OCI-LY1 (cell line): ENCODE measurements at regions not wholly inside any gene's neighbourhood (a gene's known extent, or its start where the extent isn't known, plus 50 kb on each side); places are given as distances from the start of the nearest gene placed in this dataset.

Source experiments
- H2AFZ ChIP-seq: fragments of 200-600 bp; sonication (generic), shearing (Covaris generic); 2 replicates; pipeline ENCODE4 v1.6.0; 2014; ENCODE audit warnings: antibody characterized with exemption, mild to moderate bottlenecking, low read length
- H3F3A ChIP-seq: fragments of 200-600 bp; sonication (generic), shearing (Covaris generic); 2 replicates; pipeline ENCODE4 v1.6.0; 2014; ENCODE audit warnings: mild to moderate bottlenecking, antibody characterized with exemption, low read length, moderate library complexity; ENCODE audit not compliant: insufficient read depth
- H3K27ac ChIP-seq: fragments of 200-600 bp; sonication (generic); 2 replicates; pipeline ENCODE4 v1.5.1; 2014; ENCODE audit warnings: low read length, mixed run types, mild to moderate bottlenecking, low read depth; ENCODE audit not compliant: poor library complexity, severe bottlenecking
- H3K27me3 ChIP-seq: fragments of 200-600 bp; sonication (generic); 2 replicates; pipeline ENCODE4 v1.6.0; 2014; ENCODE audit warnings: antibody characterized with exemption, mild to moderate bottlenecking, low read length, moderate library complexity; ENCODE audit not compliant: insufficient read depth
- H3K36me3 ChIP-seq: fragments of 200-600 bp; sonication (generic); 2 replicates; pipeline ENCODE4 v1.6.1; 2014; ENCODE audit warnings: mild to moderate bottlenecking, antibody characterized with exemption, low read length, moderate library complexity, mixed read lengths; ENCODE audit not compliant: insufficient read depth
- H3K4me1 ChIP-seq: fragments of 200-600 bp; sonication (generic); 2 replicates; pipeline ENCODE4 v1.5.1; 2014; ENCODE audit warnings: mild to moderate bottlenecking, low read length, moderate library complexity; ENCODE audit not compliant: insufficient read depth, severe bottlenecking
- H3K4me2 ChIP-seq: fragments of 200-600 bp; sonication (generic), shearing (Covaris generic); 2 replicates; pipeline ENCODE4 v1.6.1; 2014; ENCODE audit warnings: low read length
- H3K4me3 ChIP-seq: fragments of 200-600 bp; sonication (generic); 2 replicates; pipeline ENCODE4 v1.5.1; 2014; ENCODE audit warnings: low read length, low read depth, mild to moderate bottlenecking, mixed read lengths; ENCODE audit not compliant: poor library complexity, severe bottlenecking
- H3K79me2 ChIP-seq: fragments of 200-600 bp; shearing (Covaris generic); 2 replicates; pipeline ENCODE4 v1.6.1; 2016; ENCODE audit warnings: mixed run types, low read length, mixed read lengths; ENCODE audit not compliant: insufficient read depth
- H3K9ac ChIP-seq: fragments of 200-600 bp; sonication (generic), shearing (Covaris generic); 2 replicates; pipeline ENCODE4 v1.6.1; 2014; ENCODE audit warnings: mild to moderate bottlenecking, low read length, mixed read lengths
- H3K9me2 ChIP-seq: fragments of 200-600 bp; sonication (generic), shearing (Covaris generic); 2 replicates; pipeline ENCODE4 v1.6.1; 2014; ENCODE audit warnings: low read depth, mild to moderate bottlenecking, low read length, mixed read lengths
- H3K9me3 ChIP-seq: fragments of 200-600 bp; shearing (Covaris generic); 2 replicates; pipeline ENCODE4 v1.6.1; 2014; ENCODE audit warnings: low read length, mixed read lengths
- H4K20me1 ChIP-seq: fragments of 200-600 bp; sonication (generic), shearing (Covaris generic); 2 replicates; pipeline ENCODE4 v1.6.0; 2016; ENCODE audit warnings: mild to moderate bottlenecking, low read length; ENCODE audit not compliant: insufficient read depth
- EZH2 ChIP-seq: fragments of 200-600 bp; sonication (generic), shearing (Covaris generic); IDR thresholded peaks from 2 replicates; pipeline ENCODE4 v1.8.0; 2017; ENCODE audit warnings: borderline replicate concordance, mixed run types, mild to moderate bottlenecking, antibody characterized with exemption, low read length, moderate library complexity, mixed read lengths
- TF ChIP-seq, protein P1 (sequence below): fragments of 200-600 bp; sonication (generic), shearing (Covaris generic); IDR thresholded peaks from 2 replicates; pipeline ENCODE4 v1.5.1; 2017; ENCODE audit warnings: mild to moderate bottlenecking, antibody characterized with exemption, low read length, moderate library complexity, mixed read lengths

DNA sequence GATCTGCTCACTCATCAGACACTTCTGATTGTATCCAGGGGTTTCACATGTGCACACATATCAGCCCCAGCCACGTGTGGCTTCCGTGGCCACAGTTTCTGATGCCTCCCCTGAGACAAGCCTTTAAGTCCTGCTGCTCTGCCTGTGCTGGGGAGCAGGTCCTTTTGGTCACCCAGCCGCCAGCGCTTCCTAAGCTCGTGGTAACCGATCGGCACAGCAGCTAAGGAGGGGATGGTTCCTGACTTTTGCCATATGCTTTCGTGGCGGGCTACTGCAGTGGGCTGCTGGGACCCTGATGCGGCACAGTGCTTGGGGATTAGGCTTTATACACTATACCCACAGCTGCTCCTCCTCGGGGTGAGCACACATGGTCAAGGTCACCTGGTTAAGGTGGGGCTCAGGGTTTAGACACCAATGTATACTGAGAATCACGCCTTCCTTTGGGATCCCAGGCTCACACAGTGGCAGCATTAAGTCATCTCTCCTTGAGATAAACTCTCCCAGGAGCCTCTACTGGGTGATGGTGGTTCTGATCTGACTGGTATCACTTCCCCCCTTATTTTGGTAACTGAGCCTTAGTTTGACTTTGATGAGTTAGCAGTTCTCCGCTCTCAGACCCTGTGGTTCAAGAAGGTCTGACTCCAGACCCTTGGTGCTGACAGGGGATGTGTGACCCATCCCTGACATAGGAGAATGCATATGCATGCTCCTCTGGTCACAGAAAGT, 85.9 kb upstream of the KCNG1 start:
- no peaks in the 10 kb centered on the region for H3K4me1 ChIP-seq
- H3K27ac ChIP-seq: no peak overlapping the region
- no peaks in the 10 kb centered on the region for H3K36me3 ChIP-seq
- H3F3A ChIP-seq: no peaks in the 10 kb centered on the region
- no peak overlapping the region for H3K4me2 ChIP-seq
- H2AFZ ChIP-seq: no peak overlapping the region
- H3K79me2 ChIP-seq: no peaks in the 10 kb centered on the region
- H3K9me3 ChIP-seq: no peaks in the 10 kb centered on the region
- no peaks in the 10 kb centered on the region for H4K20me1 ChIP-seq
- no peak overlapping the region for H3K4me3 ChIP-seq
- no peaks in the 10 kb centered on the region for H3K27me3 ChIP-seq
- H3K9ac ChIP-seq: no peak overlapping the region
- TF ChIP-seq, protein P1, sequence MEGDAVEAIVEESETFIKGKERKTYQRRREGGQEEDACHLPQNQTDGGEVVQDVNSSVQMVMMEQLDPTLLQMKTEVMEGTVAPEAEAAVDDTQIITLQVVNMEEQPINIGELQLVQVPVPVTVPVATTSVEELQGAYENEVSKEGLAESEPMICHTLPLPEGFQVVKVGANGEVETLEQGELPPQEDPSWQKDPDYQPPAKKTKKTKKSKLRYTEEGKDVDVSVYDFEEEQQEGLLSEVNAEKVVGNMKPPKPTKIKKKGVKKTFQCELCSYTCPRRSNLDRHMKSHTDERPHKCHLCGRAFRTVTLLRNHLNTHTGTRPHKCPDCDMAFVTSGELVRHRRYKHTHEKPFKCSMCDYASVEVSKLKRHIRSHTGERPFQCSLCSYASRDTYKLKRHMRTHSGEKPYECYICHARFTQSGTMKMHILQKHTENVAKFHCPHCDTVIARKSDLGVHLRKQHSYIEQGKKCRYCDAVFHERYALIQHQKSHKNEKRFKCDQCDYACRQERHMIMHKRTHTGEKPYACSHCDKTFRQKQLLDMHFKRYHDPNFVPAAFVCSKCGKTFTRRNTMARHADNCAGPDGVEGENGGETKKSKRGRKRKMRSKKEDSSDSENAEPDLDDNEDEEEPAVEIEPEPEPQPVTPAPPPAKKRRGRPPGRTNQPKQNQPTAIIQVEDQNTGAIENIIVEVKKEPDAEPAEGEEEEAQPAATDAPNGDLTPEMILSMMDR: no peak
- TF ChIP-seq EZH2: no peak
- H3K9me2 ChIP-seq: no peaks in the 10 kb centered on the region

DNA sequence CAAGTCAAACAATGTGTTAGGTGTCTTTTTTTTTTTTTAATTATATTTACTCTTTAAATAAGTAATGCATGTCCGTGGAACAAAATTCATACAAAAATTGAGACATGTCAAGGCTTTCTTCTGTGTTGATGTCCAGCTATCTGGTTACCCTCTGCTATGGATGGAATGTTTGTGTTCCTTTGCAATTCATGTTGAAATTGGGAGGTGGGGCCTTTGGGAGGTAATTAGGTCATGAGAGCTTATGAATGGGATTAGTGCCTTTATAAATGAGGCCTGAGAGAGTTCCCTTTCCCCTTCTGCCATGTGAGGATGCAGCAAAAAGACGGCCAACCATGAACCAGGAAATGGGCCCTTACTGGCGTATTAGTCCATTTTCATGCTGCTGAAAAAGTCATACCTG, 83.1 kb upstream of the KCNG1 start:
- Histone ChIP-seq H3F3A (no peaks in the 10 kb centered on the region), H4K20me1 (no peaks in the 10 kb centered on the region), H3K79me2 (no peaks in the 10 kb centered on the region), H3K4me3 (no peak overlapping the region), H3K27ac (no peak overlapping the region), H3K4me2 (no peak overlapping the region), H2AFZ (no peak overlapping the region), H3K4me1 (no peaks in the 10 kb centered on the region), H3K36me3 (no peaks in the 10 kb centered on the region), H3K9ac (no peak overlapping the region), H3K9me2 (no peaks in the 10 kb centered on the region), H3K27me3 (no peaks in the 10 kb centered on the region), H3K9me3 (no peaks in the 10 kb centered on the region)
- no peak for TF ChIP-seq EZH2
- TF ChIP-seq, protein P1: no peak

GRCh38 chr20:51104960-51105920, 82.3 kb upstream of the KCNG1 start:
- no peak overlapping the region for H3K9ac ChIP-seq

More at GRCh38 chr20:51104960-51105920, 82.3 kb upstream of the KCNG1 start:
- H3K9me2 ChIP-seq: no peaks in the 10 kb centered on the region
- H3K9me3 ChIP-seq: no peaks in the 10 kb centered on the region
- H3K4me2 ChIP-seq: no peak overlapping the region
- no peaks in the 10 kb centered on the region for H3K27me3 ChIP-seq
- H3K4me1 ChIP-seq: no peaks in the 10 kb centered on the region
- no peaks in the 10 kb centered on the region for H3K36me3 ChIP-seq
- no peak overlapping the region for H3K4me3 ChIP-seq
- no peaks in the 10 kb centered on the region for H3F3A ChIP-seq
- no peak overlapping the region for H3K27ac ChIP-seq
- no peak for TF ChIP-seq EZH2
- TF ChIP-seq, protein P1: no peak
- H4K20me1 ChIP-seq: no peaks in the 10 kb centered on the region
- H2AFZ ChIP-seq: no peak overlapping the region
- H3K79me2 ChIP-seq: no peaks in the 10 kb centered on the region
